HEK293 (cell line): ENCODE measurements at regions not wholly inside any gene's neighbourhood (a gene's known extent, or its start where the extent isn't known, plus 50 kb on each side); places are given as distances from the start of the nearest gene placed in this dataset.

ENCODE experiments used
- CTCF ChIA-PET: fragments of 350-600 bp; formaldehyde crosslinking; extraction: SDS; loops from one replicate; lab custom pipeline; 2021; ENCODE audit warnings: antibody characterized with exemption; lab: Yijun Ruan, JAX
- POLR2A ChIA-PET: fragments of 300-600 bp; formaldehyde crosslinking; extraction: SDS; loops from one replicate; lab custom pipeline; 2020; ENCODE audit warnings: antibody characterized with exemption, inconsistent platforms; lab: Yijun Ruan, JAX
- H3K27ac ChIP-seq: fragments of 200-500 bp; sonication (Bioruptor generic); 2 replicates; pipeline ENCODE4 v1.5.1; 2014; ENCODE audit warnings: low read depth, low read length, control low read depth, inconsistent platforms; ENCODE audit errors: extremely low read depth
- H3K36me3 ChIP-seq, 2 experiments: fragments of 200-500 bp in 1 of 2; sonication (Bioruptor generic) in 1 of 2; 1 replicate in 1 of 2; 2 replicates in 1 of 2; pipeline ENCODE4 v1.5.1; 2014 to 2017; ENCODE audit warnings: inconsistent platforms in 2 of 2, low read length in 2 of 2; ENCODE audit not compliant: control insufficient read depth in 2 of 2, insufficient read depth in 1 of 2
- H3K4me1 ChIP-seq: fragments of 200-500 bp; sonication (Bioruptor generic); 2 replicates; pipeline ENCODE4 v1.5.1; 2014; ENCODE audit warnings: mild to moderate bottlenecking, low read length, inconsistent platforms; ENCODE audit not compliant: control insufficient read depth, insufficient read depth
- H3K4me3 ChIP-seq: 2 replicates; pipeline ENCODE4 v1.5.1; 2011; ENCODE audit warnings: low read depth, mild to moderate bottlenecking, control low read depth, low read length, moderate library complexity
- H3K9me3 ChIP-seq: fragments of 200-500 bp; sonication (Bioruptor generic); 2 replicates; pipeline ENCODE4 v1.5.1; 2014; ENCODE audit warnings: low read depth, low read length, inconsistent platforms; ENCODE audit not compliant: control insufficient read depth, insufficient read depth
- IKZF3 ChIP-seq: fragments of 450-650 bp; IDR thresholded peaks from 2 replicates; pipeline ENCODE4 v1.5.0; 2018; ENCODE audit warnings: missing biosample characterization, mild to moderate bottlenecking, missing genetic modification characterization, moderate library complexity
- KLF1 ChIP-seq: fragments of 450-650 bp; formaldehyde crosslinking; IDR thresholded peaks from 2 replicates; pipeline ENCODE4 v1.5.1; 2016; ENCODE audit warnings: missing biosample characterization, missing genetic modification characterization
- KLF17 ChIP-seq: fragments of 450-650 bp; formaldehyde crosslinking; IDR thresholded peaks from 2 replicates; pipeline ENCODE4 v1.5.1; 2016; ENCODE audit warnings: missing biosample characterization, missing genetic modification characterization
- MYNN ChIP-seq: fragments of 450-650 bp; formaldehyde crosslinking; IDR thresholded peaks from 2 replicates; pipeline ENCODE4 v1.5.1; 2016; ENCODE audit warnings: missing biosample characterization, missing genetic modification characterization, borderline replicate concordance
- YY2 ChIP-seq: fragments of 450-650 bp; formaldehyde crosslinking; IDR thresholded peaks from 2 replicates; pipeline ENCODE4 v1.5.1; 2016; ENCODE audit warnings: missing biosample characterization, missing genetic modification characterization
- ZBTB21 ChIP-seq: fragments of 450-650 bp; formaldehyde crosslinking; IDR thresholded peaks from 2 replicates; pipeline ENCODE4 v1.5.1; 2017; ENCODE audit warnings: missing biosample characterization, missing genetic modification characterization
- ZBTB44 ChIP-seq: fragments of 450-650 bp; IDR thresholded peaks from 2 replicates; pipeline ENCODE4 v1.5.1; 2018; ENCODE audit warnings: missing biosample characterization, mild to moderate bottlenecking, missing genetic modification characterization
- ZNF114 ChIP-seq: fragments of 450-650 bp; formaldehyde crosslinking; IDR thresholded peaks from 2 replicates; pipeline ENCODE4 v1.5.0; 2017; ENCODE audit warnings: missing biosample characterization, missing genetic modification characterization
- ZNF132 ChIP-seq: fragments of 450-650 bp; formaldehyde crosslinking; IDR thresholded peaks from 2 replicates; pipeline ENCODE4 v1.5.1; 2017; ENCODE audit warnings: missing biosample characterization, missing genetic modification characterization, borderline replicate concordance
- ZNF157 ChIP-seq: fragments of 450-650 bp; formaldehyde crosslinking; IDR thresholded peaks from 2 replicates; pipeline ENCODE4 v1.5.1; 2016; ENCODE audit warnings: missing biosample characterization, missing genetic modification characterization
- ZNF2 ChIP-seq: fragments of 450-650 bp; formaldehyde crosslinking; IDR thresholded peaks from 2 replicates; pipeline ENCODE4 v1.5.1; 2016; ENCODE audit warnings: missing biosample characterization, missing genetic modification characterization
- ZNF202 ChIP-seq: fragments of 450-650 bp; formaldehyde crosslinking; IDR thresholded peaks from 2 replicates; pipeline ENCODE4 v1.5.1; 2016; ENCODE audit warnings: missing biosample characterization, missing genetic modification characterization, borderline replicate concordance
- ZNF239 ChIP-seq: fragments of 450-650 bp; formaldehyde crosslinking; IDR thresholded peaks from 2 replicates; pipeline ENCODE4 v1.5.1; 2016; ENCODE audit warnings: missing biosample characterization, missing genetic modification characterization
- ZNF24 ChIP-seq: fragments of 450-650 bp; formaldehyde crosslinking; IDR thresholded peaks from 2 replicates; pipeline ENCODE4 v1.5.1; 2016; ENCODE audit warnings: missing biosample characterization, missing genetic modification characterization
- ZNF350 ChIP-seq: fragments of 450-650 bp; formaldehyde crosslinking; IDR thresholded peaks from 2 replicates; pipeline ENCODE4 v1.5.0; 2017; ENCODE audit warnings: missing biosample characterization, mild to moderate bottlenecking, missing genetic modification characterization
- ZNF423 ChIP-seq: fragments of 450-650 bp; formaldehyde crosslinking; IDR thresholded peaks from 2 replicates; pipeline ENCODE4 v1.5.1; 2016; ENCODE audit warnings: missing biosample characterization, missing genetic modification characterization
- ZNF426 ChIP-seq: fragments of 450-650 bp; formaldehyde crosslinking; IDR thresholded peaks from 2 replicates; pipeline ENCODE4 v1.5.1; 2017; ENCODE audit warnings: missing biosample characterization, missing genetic modification characterization, mild to moderate bottlenecking, inconsistent platforms, moderate library complexity
- ZNF544 ChIP-seq: fragments of 450-650 bp; formaldehyde crosslinking; IDR thresholded peaks from 2 replicates; pipeline ENCODE4 v1.5.0; 2017; ENCODE audit warnings: missing biosample characterization, missing genetic modification characterization
- ZNF548 ChIP-seq: fragments of 450-650 bp; formaldehyde crosslinking; IDR thresholded peaks from 2 replicates; pipeline ENCODE4 v1.5.1; 2016; ENCODE audit warnings: missing biosample characterization, missing genetic modification characterization
- ZNF660 ChIP-seq: fragments of 450-650 bp; IDR thresholded peaks from 2 replicates; pipeline ENCODE4 v1.5.1; 2018; ENCODE audit warnings: missing biosample characterization, mild to moderate bottlenecking, missing genetic modification characterization
- ZNF830 ChIP-seq: fragments of 450-650 bp; IDR thresholded peaks from 2 replicates; pipeline ENCODE4 v1.5.0; 2018; ENCODE audit warnings: missing biosample characterization, missing genetic modification characterization, low read depth, mild to moderate bottlenecking, moderate library complexity
- TF ChIP-seq, protein P1 (sequence below): fragments of 450-650 bp; formaldehyde crosslinking; IDR thresholded peaks from 2 replicates; pipeline ENCODE4 v1.5.1; 2016; ENCODE audit warnings: missing biosample characterization, missing genetic modification characterization

DNA sequence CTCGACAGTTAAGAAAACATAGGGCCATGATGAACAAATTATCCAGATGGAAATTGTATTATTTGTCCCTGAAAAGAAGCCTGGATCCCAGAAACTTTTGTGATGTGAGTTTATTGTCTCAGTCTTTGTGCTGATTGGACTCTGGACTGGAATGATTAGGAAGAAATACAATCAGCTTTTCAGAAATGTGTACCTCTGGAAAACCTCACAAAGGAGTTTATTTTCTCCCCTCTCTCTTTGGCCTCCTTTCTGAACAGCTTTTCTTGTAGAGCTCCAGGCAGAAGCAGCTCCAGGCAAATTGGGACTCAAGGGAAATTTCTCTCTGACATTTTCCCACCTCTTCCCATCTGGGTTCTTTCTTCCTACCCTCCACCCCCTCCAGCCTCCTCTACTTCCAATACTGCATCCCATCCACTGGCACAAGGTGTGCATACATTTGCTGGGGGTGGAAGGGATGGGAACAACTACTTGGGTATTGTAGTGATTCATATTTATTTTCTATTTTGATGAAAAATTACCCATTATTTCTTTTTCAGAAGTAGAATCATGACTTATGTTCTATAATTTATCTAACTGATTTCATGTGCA, 119.7 kb downstream of the CD47 start:
- TF ChIP-seq ZNF157: no peak

DNA sequence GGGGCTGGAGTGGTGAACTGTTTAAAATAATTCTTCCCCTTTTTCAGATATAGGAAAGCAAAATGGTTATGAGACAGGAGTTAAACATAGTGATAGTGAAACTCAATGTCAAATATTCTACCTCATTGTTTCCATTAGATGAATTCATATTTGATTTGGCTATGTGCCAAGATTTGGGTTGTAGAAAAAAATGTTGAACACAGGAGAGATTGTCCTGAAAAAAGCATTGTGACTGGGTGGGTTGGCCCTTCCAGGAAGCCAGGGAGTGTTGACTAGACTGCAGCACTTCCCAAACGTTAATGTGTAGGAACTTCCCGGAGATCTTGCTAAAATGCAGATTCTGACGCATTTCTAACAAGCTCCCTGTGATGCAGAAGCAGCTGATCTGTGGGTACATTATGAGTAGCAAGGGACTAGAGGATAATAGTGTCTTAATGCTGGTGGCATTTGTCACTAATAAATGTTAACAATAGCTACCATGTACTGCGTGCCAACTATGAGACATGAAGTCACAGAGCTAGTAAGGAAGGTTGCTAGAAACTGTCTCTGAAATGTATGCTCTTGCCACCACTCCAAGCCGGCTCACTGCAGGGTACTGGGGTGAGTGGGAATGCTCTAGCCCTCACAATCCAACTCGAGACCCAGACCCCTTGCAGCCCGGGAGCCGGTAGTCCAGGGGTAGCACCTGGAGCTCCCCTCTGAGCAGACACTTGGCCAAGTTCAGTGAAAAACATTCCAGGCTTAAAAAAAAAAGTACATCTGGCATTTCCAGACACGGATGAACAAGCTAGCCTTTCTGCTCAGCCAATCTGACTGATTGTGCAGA, 120.6 kb downstream of the CD47 start:
- Histone ChIP-seq H3K36me3 (no peaks in the 10 kb centered on the region), H3K27ac (no peak overlapping the region), H3K4me1 (no peaks in the 10 kb centered on the region), H3K4me3 (no peak overlapping the region), H3K9me3 (no peaks in the 10 kb centered on the region)
- CTCF ChIA-PET: no interaction called here
- POLR2A ChIA-PET: no interaction called here
- 0 out of 2 replicates have a peak, but pooled peaks have one; percentile 58 for TF ChIP-seq ZNF350
- TF ChIP-seq ZNF830: 0 out of 2 replicates have a peak, but pooled peaks have one; percentile 55
- peak; percentile 49; the same call in 1 of the 2 replicates for TF ChIP-seq ZBTB44 (tag by site-specific recombination)
- no peak for TF ChIP-seq KLF17 (tag by site-specific recombination)
- TF ChIP-seq ZNF544: peak; percentile 85; the same call in 1 of the 2 replicates

More for the DNA sequence above, 119.7 kb downstream of the CD47 start:
- ChIA-PET CTCF (no interaction called here), POLR2A (no interaction called here)
- Histone ChIP-seq H3K27ac (no peak overlapping the region), H3K4me3 (no peak overlapping the region), H3K9me3 (no peaks in the 10 kb centered on the region), H3K4me1 (no peaks in the 10 kb centered on the region), H3K36me3 (no peaks in the 10 kb centered on the region)

- TF ChIP-seq MYNN (tag by site-specific recombination) (no peak), KLF1 (tag by site-specific recombination) (no peak), ZNF2 (tag by site-specific recombination) (no peak), ZNF548 (tag by site-specific recombination) (no peak), ZNF114 (tag by site-specific recombination) (no peak), ZNF660 (tag by site-specific recombination) (no peak), ZBTB21 (tag by site-specific recombination) (no peak), ZNF239 (no peak), ZNF423 (tag by site-specific recombination) (no peak), ZNF132 (no peak), ZNF24 (tag by site-specific recombination) (no peak), IKZF3 (tag by site-specific recombination) (no peak), YY2 (tag by site-specific recombination) (no peak), ZNF426 (tag by site-specific recombination) (no peak), ZNF202 (tag by site-specific recombination) (no peak)
- TF ChIP-seq, protein P1, sequence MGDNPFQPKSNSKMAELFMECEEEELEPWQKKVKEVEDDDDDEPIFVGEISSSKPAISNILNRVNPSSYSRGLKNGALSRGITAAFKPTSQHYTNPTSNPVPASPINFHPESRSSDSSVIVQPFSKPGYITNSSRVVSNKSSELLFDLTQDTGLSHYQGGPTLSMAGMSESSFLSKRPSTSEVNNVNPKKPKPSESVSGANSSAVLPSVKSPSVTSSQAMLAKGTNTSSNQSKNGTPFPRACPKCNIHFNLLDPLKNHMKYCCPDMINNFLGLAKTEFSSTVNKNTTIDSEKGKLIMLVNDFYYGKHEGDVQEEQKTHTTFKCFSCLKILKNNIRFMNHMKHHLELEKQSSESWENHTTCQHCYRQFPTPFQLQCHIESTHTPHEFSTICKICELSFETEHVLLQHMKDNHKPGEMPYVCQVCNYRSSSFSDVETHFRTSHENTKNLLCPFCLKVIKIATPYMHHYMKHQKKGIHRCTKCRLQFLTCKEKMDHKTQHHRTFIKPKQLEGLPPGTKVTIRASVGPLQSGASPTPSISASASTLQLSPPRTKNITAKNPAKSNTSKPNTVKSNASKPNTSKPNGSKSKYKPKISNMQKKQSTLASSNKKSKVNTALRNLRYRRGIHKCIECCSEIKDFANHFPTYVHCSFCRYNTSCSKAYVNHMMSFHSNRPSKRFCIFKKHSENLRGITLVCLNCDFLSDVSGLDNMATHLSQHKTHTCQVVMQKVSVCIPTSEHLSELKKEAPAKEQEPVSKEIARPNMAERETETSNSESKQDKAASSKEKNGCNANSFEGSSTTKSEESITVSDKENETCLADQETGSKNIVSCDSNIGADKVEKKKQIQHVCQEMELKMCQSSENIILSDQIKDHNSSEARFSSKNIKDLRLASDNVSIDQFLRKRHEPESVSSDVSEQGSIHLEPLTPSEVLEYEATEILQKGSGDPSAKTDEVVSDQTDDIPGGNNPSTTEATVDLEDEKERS: no peak
- no peaks in the 10 kb centered on the region for H3K9me3 ChIP-seq
- CTCF ChIA-PET: no interaction called here
- H3K36me3 ChIP-seq: no peaks in the 10 kb centered on the region
- POLR2A ChIA-PET: no interaction called here
- H3K4me1 ChIP-seq: no peaks in the 10 kb centered on the region
- no peak overlapping the region for H3K4me3 ChIP-seq
- no peak overlapping the region for H3K27ac ChIP-seq
Measured at GRCh38 chr3:107969525-107969924, 121.3 kb downstream of the CD47 start.
